HCT116 (cell line): ENCODE measurements at regions not wholly inside any gene's neighbourhood (a gene's known extent, or its start where the extent isn't known, plus 50 kb on each side); places are given as distances from the start of the nearest gene placed in this dataset.

ENCODE experiments used
- ATAC-seq: fragments of 200-7000 bp; cut with Tn5 transposase; 2 replicates; pipeline ENCODE4 v1.9.1; 2020; ENCODE audit warnings: mild to moderate bottlenecking, moderate library complexity
- BruUV-seq: library from RNA; stranded (reverse); fragments of 400-500 nt; replicated peaks from 2 replicates; lab custom pipeline; 2021; lab: Mats Ljungman, UMichigan
- CTCF ChIA-PET: fragments of 300-600 bp; sonication (Branson Sonifier 250); formaldehyde crosslinking; loops from one replicate; lab custom pipeline; 2021; ENCODE audit warnings: antibody characterized with exemption; lab: Charles Lee
- POLR2A ChIA-PET: fragments of 300-600, 350-600 bp; sonication (Branson Sonifier 250); formaldehyde crosslinking; loops from one replicate; lab custom pipeline; 2021; ENCODE audit warnings: antibody characterized with exemption; lab: Charles Lee
- RAD21 ChIA-PET, 2 experiments: fragments of 300-600 bp; sonication (Branson Sonifier 250); formaldehyde crosslinking; loops; one replicate each; lab custom pipeline; 2023; ENCODE audit warnings: low total read pairs in 2 of 2; ENCODE audit not compliant: uncharacterized antibody in 2 of 2, unreplicated experiment in 2 of 2, low non-redundant PET in 1 of 2; lab: Charles Lee
- DNase-seq: peaks from one replicate; pipeline ENCODE4 v3.0.0-alpha.2; 2010; ENCODE audit warnings: low read depth, low spot score
- H2AFZ ChIP-seq: fragments of 200-600 bp; shearing (Covaris generic), sonication (generic); 2 replicates; pipeline ENCODE4 v1.6.1; 2017; ENCODE audit warnings: low read depth, mixed run types, mixed read lengths, antibody characterized with exemption, low read length; ENCODE audit not compliant: poor library complexity, severe bottlenecking
- H3K27ac ChIP-seq: 2 replicates; pipeline ENCODE4 v1.5.1; 2012; ENCODE audit warnings: low read depth, low read length
- H3K27me3 ChIP-seq: fragments of 200-600 bp; sonication (generic); 2 replicates; pipeline ENCODE4 v1.6.1; 2016; ENCODE audit warnings: mixed run types, low read length, mixed read lengths; ENCODE audit not compliant: insufficient read depth
- H3K36me3 ChIP-seq, 2 experiments: fragments of 200-500 bp in 1 of 2; fragments of 200-600 bp in 1 of 2; sonication (Bioruptor generic) in 1 of 2; sonication (generic) in 1 of 2; 2 replicates each; pipeline versions ENCODE4 v1.5.1 to v1.6.1; 2014 to 2016; ENCODE audit warnings: low read length in 2 of 2, inconsistent platforms in 1 of 2, mixed read lengths in 1 of 2, mixed run types in 1 of 2; ENCODE audit not compliant: insufficient read depth in 2 of 2, control insufficient read depth in 1 of 2
- H3K4me1 ChIP-seq, 2 experiments: fragments of 200-600 bp in 1 of 2; sonication (generic) in 1 of 2; 2 replicates each; pipeline versions ENCODE4 v1.5.1 to v1.6.1; 2012 to 2017; ENCODE audit warnings: low read length in 2 of 2, inconsistent platforms in 1 of 2, mild to moderate bottlenecking in 1 of 2, mixed read lengths in 1 of 2, mixed run types in 1 of 2, moderate library complexity in 1 of 2; ENCODE audit not compliant: insufficient read depth in 2 of 2, control insufficient read depth in 1 of 2
- H3K4me2 ChIP-seq: fragments of 200-600 bp; sonication (generic); 2 replicates; pipeline ENCODE4 v1.6.1; 2017; ENCODE audit warnings: mixed run types, low read length, mixed read lengths
- H3K4me3 ChIP-seq, 2 experiments: fragments of 200-600 bp in 1 of 2; sonication (generic) in 1 of 2; replicated peaks in 1 of 2; 2 replicates each; pipeline ENCODE4 v1.5.1; 2011 to 2016; ENCODE audit warnings: low read length in 2 of 2, control low read depth in 1 of 2, low read depth in 1 of 2, mild to moderate bottlenecking in 1 of 2, mixed read lengths in 1 of 2, mixed run types in 1 of 2
- H3K79me2 ChIP-seq: fragments of 200-600 bp; sonication (generic); 2 replicates; pipeline ENCODE4 v1.6.1; 2017; ENCODE audit warnings: mild to moderate bottlenecking, mixed run types, low read length, moderate library complexity, mixed read lengths; ENCODE audit not compliant: insufficient read depth
- H3K9ac ChIP-seq: fragments of 200-600 bp; sonication (generic); 2 replicates; pipeline ENCODE4 v1.6.1; 2016; ENCODE audit warnings: low read length, mixed read lengths
- H3K9me2 ChIP-seq: fragments of 200-600 bp; sonication (generic), shearing (Covaris generic); 2 replicates; pipeline ENCODE4 v1.6.1; 2017; ENCODE audit warnings: mixed run types, mild to moderate bottlenecking, moderate library complexity; ENCODE audit not compliant: insufficient read depth
- H3K9me3 ChIP-seq, 2 experiments: fragments of 200-500 bp in 1 of 2; fragments of 200-600 bp in 1 of 2; sonication (Bioruptor generic) in 1 of 2; sonication (generic) in 1 of 2; 2 replicates each; pipeline ENCODE4 v1.6.1; 2014 to 2017; ENCODE audit warnings: low read length in 2 of 2, mixed read lengths in 2 of 2, inconsistent platforms in 1 of 2, low read depth in 1 of 2, mild to moderate bottlenecking in 1 of 2, mixed run types in 1 of 2, moderate library complexity in 1 of 2; ENCODE audit not compliant: control insufficient read depth in 1 of 2, insufficient read depth in 1 of 2
- H4K20me1 ChIP-seq: fragments of 200-600 bp; sonication (generic), shearing (Covaris generic); 2 replicates; pipeline ENCODE4 v1.6.1; 2017; ENCODE audit warnings: mixed run types, mild to moderate bottlenecking, moderate library complexity; ENCODE audit not compliant: insufficient read depth
- ATF3 ChIP-seq: IDR thresholded peaks from 2 replicates; pipeline ENCODE4 v1.6.1; 2012
- CBX3 ChIP-seq: IDR thresholded peaks from 2 replicates; pipeline ENCODE4 v1.6.1; 2012; ENCODE audit warnings: low read depth
- EGR1 ChIP-seq: IDR thresholded peaks from 2 replicates; pipeline ENCODE4 v1.6.1; 2012; ENCODE audit warnings: low read depth
- EZH2 ChIP-seq: fragments of 200-600 bp; sonication (generic); IDR thresholded peaks from 2 replicates; pipeline ENCODE4 v1.6.1; 2017; ENCODE audit warnings: antibody characterized with exemption, mixed run types
- EZH2phosphoT487 ChIP-seq: fragments of 200-600 bp; IDR thresholded peaks from 2 replicates; pipeline ENCODE4 v1.6.1; 2018; ENCODE audit warnings: antibody characterized with exemption, borderline replicate concordance
- FOSL1 ChIP-seq: IDR thresholded peaks from 2 replicates; pipeline ENCODE4 v1.6.1; 2012; ENCODE audit warnings: low read depth
- POLR2A ChIP-seq: IDR thresholded peaks from 2 replicates; pipeline ENCODE4 v1.7.0; 2011; ENCODE audit warnings: borderline replicate concordance; ENCODE audit not compliant: insufficient read depth, insufficient read length; ENCODE audit errors: extremely low read depth
- POLR2AphosphoS5 ChIP-seq: IDR thresholded peaks from 2 replicates; pipeline ENCODE4 v1.6.1; 2011; ENCODE audit warnings: mild to moderate bottlenecking, low read depth, low read length, moderate library complexity
- RAD21 ChIP-seq: IDR thresholded peaks from 2 replicates; pipeline ENCODE4 v1.6.1; 2012; ENCODE audit warnings: low read depth, mild to moderate bottlenecking
- REST ChIP-seq: IDR thresholded peaks from 2 replicates; pipeline ENCODE4 v1.6.1; 2012; ENCODE audit warnings: low read depth
- SIN3A ChIP-seq: IDR thresholded peaks from 2 replicates; pipeline ENCODE4 v1.6.1; 2012; ENCODE audit warnings: low read depth
- SP1 ChIP-seq: IDR thresholded peaks from 2 replicates; pipeline ENCODE4 v1.6.1; 2012; ENCODE audit warnings: low read depth
- SRF ChIP-seq: IDR thresholded peaks from 2 replicates; pipeline ENCODE4 v1.6.1; 2012; ENCODE audit warnings: low read depth
- TCF7L2 ChIP-seq: IDR thresholded peaks from 2 replicates; pipeline ENCODE4 v1.7.0; 2011; ENCODE audit warnings: borderline replicate concordance, inconsistent platforms; ENCODE audit not compliant: insufficient read depth, insufficient read length; ENCODE audit errors: extremely low read depth
- YY1 ChIP-seq: IDR thresholded peaks from 2 replicates; pipeline ENCODE4 v1.6.1; 2011; ENCODE audit warnings: low read length, low read depth, moderate library complexity, mild to moderate bottlenecking; ENCODE audit not compliant: insufficient replicate concordance; ENCODE audit errors: extremely low read depth
- ZFX ChIP-seq: fragments of 450-650 bp; IDR thresholded peaks from 2 replicates; pipeline ENCODE4 v1.6.1; 2017
- ZNF274 ChIP-seq: fragments of 200-500 bp; sonication (Bioruptor generic); IDR thresholded peaks from 2 replicates; pipeline ENCODE4 v1.6.1; 2014; ENCODE audit warnings: mild to moderate bottlenecking, low read depth, low read length, inconsistent platforms
- intact Hi-C: fragments of 100-400 bp; cut with micrococcal nuclease; formaldehyde crosslinking; loops from 2 replicates; pipeline ENCODE4 v1.10.0; 2022

- no peaks in the 10 kb centered on the region for H3K9me3 ChIP-seq
- H3K27ac ChIP-seq: no peak overlapping the region
- H4K20me1 ChIP-seq: no peaks in the 10 kb centered on the region
- no peak for TF ChIP-seq EZH2
- no peaks in the 10 kb centered on the region for H3K4me1 ChIP-seq
- CTCF ChIA-PET: no interaction called here
- H3K79me2 ChIP-seq: no peaks in the 10 kb centered on the region
- H3K36me3 ChIP-seq: no peaks in the 10 kb centered on the region
- RAD21 ChIA-PET: no interaction called here
- intact Hi-C loops: no loop called here
- no peak overlapping the region for H3K9ac ChIP-seq
- DNase-seq (no peak), ATAC-seq (no peak)
- no peak overlapping the region for H3K4me2 ChIP-seq
- H2AFZ ChIP-seq: no peak overlapping the region
- H3K4me3 ChIP-seq: no peak overlapping the region
- H3K27me3 ChIP-seq: no peaks in the 10 kb centered on the region
- POLR2A ChIA-PET: no interaction called here
- BruUV-seq: no TSS peak
- no peaks in the 10 kb centered on the region for H3K9me2 ChIP-seq
These were observed 899.7 kb upstream of the CDH2 start for GRCh38 chr18:29076645-29077044.

- Histone ChIP-seq H3K9ac (no peak overlapping the region), H3K4me1 (no peaks in the 10 kb centered on the region), H3K36me3 (no peaks in the 10 kb centered on the region), H3K9me2 (no peaks in the 10 kb centered on the region), H3K27ac (no peak overlapping the region), H3K4me2 (no peak overlapping the region), H2AFZ (no peak overlapping the region), H3K4me3 (no peak overlapping the region), H3K9me3 (no peaks in the 10 kb centered on the region), H3K79me2 (no peaks in the 10 kb centered on the region), H3K27me3 (no peaks in the 10 kb centered on the region), H4K20me1 (no peaks in the 10 kb centered on the region)
- ChIA-PET POLR2A (no interaction called here), RAD21 (no interaction called here), CTCF (no interaction called here)
- DNase-seq: no peak
- ATAC-seq: no peak
- BruUV-seq: no TSS peak
- TF ChIP-seq YY1 (no peak), RAD21 (no peak), CBX3 (no peak), EZH2phosphoT487 (no peak), POLR2AphosphoS5 (no peak), SIN3A (no peak), POLR2A (no peak), REST (no peak), SRF (no peak), FOSL1 (no peak), SP1 (no peak), ATF3 (no peak), TCF7L2 (no peak), ZNF274 (no peak), EGR1 (no peak), ZFX (no peak)
- intact Hi-C loops: no loop called here
These were observed 897.2 kb upstream of the CDH2 start for GRCh38 chr18:29074147-29074546.
